Central memory CD8-positive, alpha-beta T cell (primary cell): ENCODE measurements at regions not wholly inside any gene's neighbourhood (a gene's known extent, or its start where the extent isn't known, plus 50 kb on each side); places are given as distances from the start of the nearest gene placed in this dataset.

ENCODE experiments used
- ATAC-seq: fragments of 150-1000 bp; cut with Tn5 transposase; replicated peaks from 2 replicates; pipeline ENCODE4 v1.10.0; 2022; ENCODE audit warnings: mild to moderate bottlenecking, moderate FRiP score, moderate number of reproducible peaks; ENCODE audit not compliant: poor library complexity, severe bottlenecking; ENCODE audit errors: extremely low read depth
- DNase-seq, 2 donors: peaks; one replicate each; pipeline ENCODE4 v3.0.0; 2021; ENCODE audit warnings: low spot score in 2 of 2
- H3K27ac Mint-ChIP-seq: one replicate; pipeline ENCODE4 v1.8.0; 2022; ENCODE audit warnings: low read depth, mild to moderate bottlenecking, moderate library complexity, mixed read lengths
- H3K27me3 Mint-ChIP-seq: one replicate; pipeline ENCODE4 v1.8.0; 2022; ENCODE audit warnings: mixed read lengths
- H3K36me3 Mint-ChIP-seq: one replicate; pipeline ENCODE4 v1.8.0; 2022; ENCODE audit warnings: mild to moderate bottlenecking, moderate library complexity, mixed read lengths; ENCODE audit not compliant: insufficient read depth
- H3K4me1 Mint-ChIP-seq: one replicate; pipeline ENCODE4 v1.8.0; 2022; ENCODE audit warnings: mixed read lengths
- H3K4me3 Mint-ChIP-seq: one replicate; pipeline ENCODE4 v1.8.0; 2022; ENCODE audit warnings: mild to moderate bottlenecking, moderate library complexity, mixed read lengths
- H3K9me3 Mint-ChIP-seq: one replicate; pipeline ENCODE4 v1.8.0; 2022; ENCODE audit warnings: mixed read lengths

- peaks cover 9% of the 10 kb centered on the region for H3K9me3 Mint-ChIP-seq
- no peak overlapping the region for H3K4me3 Mint-ChIP-seq
- DNase-seq (no peak), ATAC-seq (no peak)
- H3K36me3 Mint-ChIP-seq, result no peaks in the 10 kb centered on the region
- no peaks in the 10 kb centered on the region for H3K4me1 Mint-ChIP-seq
- H3K27me3 Mint-ChIP-seq, result no peaks in the 10 kb centered on the region
- H3K27ac Mint-ChIP-seq, result no peak overlapping the region
These were observed 53.8 kb upstream of the FTMT start for GRCh38 chr5:121797681-121798518.
